DOHH2 (cell line): ENCODE measurements at regions not wholly inside any gene's neighbourhood (a gene's known extent, or its start where the extent isn't known, plus 50 kb on each side); places are given as distances from the start of the nearest gene placed in this dataset.

Source experiments
- H3F3A ChIP-seq: fragments of 200-600 bp; sonication (generic), shearing (Covaris generic); 2 replicates; pipeline ENCODE4 v1.6.0; 2016; ENCODE audit warnings: antibody characterized with exemption, mild to moderate bottlenecking; ENCODE audit not compliant: control insufficient read depth, insufficient read depth
- H3K27ac ChIP-seq: fragments of 200-600 bp; sonication (generic); 2 replicates; pipeline ENCODE4 v1.5.1; 2014; ENCODE audit warnings: low read depth, mild to moderate bottlenecking, low read length, moderate library complexity
- H3K27me3 ChIP-seq: fragments of 200-600 bp; sonication (generic); 2 replicates; pipeline ENCODE4 v1.6.1; 2014; ENCODE audit warnings: mild to moderate bottlenecking, low read length, mixed read lengths; ENCODE audit not compliant: control insufficient read depth
- H3K36me3 ChIP-seq: fragments of 200-600 bp; sonication (generic); 2 replicates; pipeline ENCODE4 v1.6.1; 2014; ENCODE audit warnings: mild to moderate bottlenecking, low read length, moderate library complexity, mixed read lengths; ENCODE audit not compliant: control insufficient read depth
- H3K4me1 ChIP-seq: fragments of 200-600 bp; sonication (generic); 2 replicates; pipeline ENCODE4 v1.6.1; 2014; ENCODE audit warnings: mild to moderate bottlenecking, low read length, mixed read lengths; ENCODE audit not compliant: control insufficient read depth
- H3K4me2 ChIP-seq: fragments of 200-600 bp; sonication (generic); 2 replicates; pipeline ENCODE4 v1.6.0; 2014; ENCODE audit warnings: mild to moderate bottlenecking, low read length, moderate library complexity
- H3K4me3 ChIP-seq: fragments of 200-600 bp; sonication (generic); 2 replicates; pipeline ENCODE4 v1.5.1; 2014; ENCODE audit warnings: mild to moderate bottlenecking, low read length, mixed read lengths
- H3K79me2 ChIP-seq: fragments of 200-600 bp; sonication (generic); 2 replicates; pipeline ENCODE4 v1.6.1; 2014; ENCODE audit warnings: mild to moderate bottlenecking, low read length, mixed read lengths; ENCODE audit not compliant: control insufficient read depth
- H3K9me2 ChIP-seq: fragments of 200-600 bp; sonication (generic); replicated peaks from 2 replicates; pipeline ENCODE4 v1.6.1; 2014; ENCODE audit warnings: mild to moderate bottlenecking, low read length, mixed read lengths; ENCODE audit not compliant: control insufficient read depth
- H3K9me3 ChIP-seq: fragments of 200-600 bp; sonication (generic); 2 replicates; pipeline ENCODE4 v1.6.1; 2014; ENCODE audit warnings: antibody characterized with exemption, low read length, mixed read lengths; ENCODE audit not compliant: control insufficient read depth, insufficient read depth
- H4K20me1 ChIP-seq: fragments of 200-600 bp; sonication (generic); 2 replicates; pipeline ENCODE4 v1.6.0; 2014; ENCODE audit warnings: low read depth, mild to moderate bottlenecking, antibody characterized with exemption, low read length, moderate library complexity; ENCODE audit not compliant: control insufficient read depth, insufficient read depth
- CTCF ChIP-seq: fragments of 200-600 bp; sonication (generic); IDR thresholded peaks from one replicate; pipeline ENCODE4 v1.5.1; 2014; ENCODE audit warnings: antibody characterized with exemption, mild to moderate bottlenecking, low read depth, low read length; ENCODE audit not compliant: poor library complexity, severe bottlenecking
- EZH2phosphoT487 ChIP-seq: fragments of 200-600 bp; sonication (generic); IDR thresholded peaks from 2 replicates; pipeline ENCODE4 v1.6.1; 2017; ENCODE audit warnings: borderline replicate concordance, mild to moderate bottlenecking, antibody characterized with exemption, low read length, moderate library complexity, mixed read lengths

GRCh38 chr12:91994208-91994797, 151.3 kb downstream of the BTG1 start:
- H3K79me2 ChIP-seq: no peaks in the 10 kb centered on the region
- H3K27ac ChIP-seq: no peak overlapping the region
- H4K20me1 ChIP-seq: no peaks in the 10 kb centered on the region
- H3K4me3 ChIP-seq: no peak overlapping the region
- no peaks in the 10 kb centered on the region for H3F3A ChIP-seq
- TF ChIP-seq CTCF: no peak
- no peak for TF ChIP-seq EZH2phosphoT487
- H3K9me3 ChIP-seq: no peaks in the 10 kb centered on the region
- no peak overlapping the region for H3K4me2 ChIP-seq
- H3K9me2 ChIP-seq: no peaks in the 10 kb centered on the region
- H3K36me3 ChIP-seq: no peaks in the 10 kb centered on the region
- H3K4me1 ChIP-seq: no peaks in the 10 kb centered on the region
- no peaks in the 10 kb centered on the region for H3K27me3 ChIP-seq

GRCh38 chr12:91993287-91994017, 152.2 kb downstream of the BTG1 start:
- H3K4me1 ChIP-seq: no peaks in the 10 kb centered on the region
- no peaks in the 10 kb centered on the region for H3K9me3 ChIP-seq
- no peaks in the 10 kb centered on the region for H3K36me3 ChIP-seq
- H3K27ac ChIP-seq: no peak overlapping the region
- no peaks in the 10 kb centered on the region for H3K79me2 ChIP-seq
- TF ChIP-seq CTCF (no peak), EZH2phosphoT487 (no peak)
- no peaks in the 10 kb centered on the region for H3K27me3 ChIP-seq
- no peaks in the 10 kb centered on the region for H4K20me1 ChIP-seq
- no peak overlapping the region for H3K4me2 ChIP-seq
- H3K9me2 ChIP-seq: no peaks in the 10 kb centered on the region
- H3K4me3 ChIP-seq: no peak overlapping the region
- H3F3A ChIP-seq: no peaks in the 10 kb centered on the region

- Histone ChIP-seq H3K9me2 (no peaks in the 10 kb centered on the region), H3K4me2 (no peak overlapping the region), H3K4me3 (no peak overlapping the region), H3K4me1 (no peaks in the 10 kb centered on the region), H3K27ac (no peak overlapping the region), H3K79me2 (no peaks in the 10 kb centered on the region), H4K20me1 (no peaks in the 10 kb centered on the region), H3K36me3 (no peaks in the 10 kb centered on the region), H3F3A (no peaks in the 10 kb centered on the region), H3K9me3 (no peaks in the 10 kb centered on the region), H3K27me3 (no peaks in the 10 kb centered on the region)
- TF ChIP-seq EZH2phosphoT487 (no peak), CTCF (no peak)
Measured at GRCh38 chr12:91991399-91992187, 154.1 kb downstream of the BTG1 start.
